Left ventricle myocardium inferior (tissue), 1 donor: ENCODE measurements at regions not wholly inside any gene's neighbourhood (a gene's known extent, or its start where the extent isn't known, plus 50 kb on each side); places are given as distances from the start of the nearest gene placed in this dataset.

Experiments used
- DNase-seq: peaks from one replicate; pipeline ENCODE4 v3.0.0-alpha.2; 2020
- H3K27ac ChIP-seq: fragments of 200-600 bp; replicated peaks from 2 replicates; pipeline ENCODE4 v1.8.0; 2021
- H3K27me3 ChIP-seq: fragments of 200-600 bp; 2 replicates; pipeline ENCODE4 v1.8.0; 2021; ENCODE audit warnings: low read depth
- H3K36me3 ChIP-seq: fragments of 200-600 bp; 2 replicates; pipeline ENCODE4 v1.8.0; 2021
- H3K4me1 ChIP-seq: fragments of 200-600 bp; 2 replicates; pipeline ENCODE4 v1.8.0; 2021
- H3K4me3 ChIP-seq: fragments of 200-600 bp; 2 replicates; pipeline ENCODE4 v1.8.0; 2021; ENCODE audit warnings: mild to moderate bottlenecking, moderate library complexity
- H3K9me3 ChIP-seq: fragments of 200-600 bp; replicated peaks from 2 replicates; pipeline ENCODE4 v1.8.0; 2021
- intact Hi-C: fragments of 100-400 bp; cut with micrococcal nuclease; formaldehyde crosslinking; loops from one replicate; pipeline ENCODE4 v1.11.0; 2022
- TF ChIP-seq, protein P1 (sequence below): fragments of 200-600 bp; IDR thresholded peaks from 2 replicates; pipeline ENCODE4 v1.8.0; 2021; ENCODE audit warnings: antibody characterized with exemption, mild to moderate bottlenecking, borderline replicate concordance
- donor health status: DM: no; HTN: yes; CAD: no; lungs with severe emphysema.

DNA sequence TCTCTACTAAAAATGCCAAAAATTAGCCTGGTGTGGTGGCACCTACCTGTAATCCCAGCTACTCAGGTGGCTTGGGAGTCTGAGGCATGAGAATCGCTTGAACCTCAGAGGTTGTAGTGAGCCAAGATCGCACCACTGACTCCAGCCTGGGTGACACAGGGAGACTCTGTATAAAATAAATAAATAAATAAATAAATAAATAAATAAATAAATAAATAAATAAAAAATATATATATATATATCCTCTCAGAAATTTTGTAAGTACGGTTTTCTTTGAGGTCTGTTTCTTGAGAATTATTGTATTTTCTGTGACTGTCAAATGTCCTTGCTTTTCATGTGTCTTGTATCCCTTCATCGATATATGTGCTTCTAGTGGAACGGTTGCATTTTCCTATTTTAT lies 406.9 kb upstream of the FIGN start:
- TF ChIP-seq, protein P1, sequence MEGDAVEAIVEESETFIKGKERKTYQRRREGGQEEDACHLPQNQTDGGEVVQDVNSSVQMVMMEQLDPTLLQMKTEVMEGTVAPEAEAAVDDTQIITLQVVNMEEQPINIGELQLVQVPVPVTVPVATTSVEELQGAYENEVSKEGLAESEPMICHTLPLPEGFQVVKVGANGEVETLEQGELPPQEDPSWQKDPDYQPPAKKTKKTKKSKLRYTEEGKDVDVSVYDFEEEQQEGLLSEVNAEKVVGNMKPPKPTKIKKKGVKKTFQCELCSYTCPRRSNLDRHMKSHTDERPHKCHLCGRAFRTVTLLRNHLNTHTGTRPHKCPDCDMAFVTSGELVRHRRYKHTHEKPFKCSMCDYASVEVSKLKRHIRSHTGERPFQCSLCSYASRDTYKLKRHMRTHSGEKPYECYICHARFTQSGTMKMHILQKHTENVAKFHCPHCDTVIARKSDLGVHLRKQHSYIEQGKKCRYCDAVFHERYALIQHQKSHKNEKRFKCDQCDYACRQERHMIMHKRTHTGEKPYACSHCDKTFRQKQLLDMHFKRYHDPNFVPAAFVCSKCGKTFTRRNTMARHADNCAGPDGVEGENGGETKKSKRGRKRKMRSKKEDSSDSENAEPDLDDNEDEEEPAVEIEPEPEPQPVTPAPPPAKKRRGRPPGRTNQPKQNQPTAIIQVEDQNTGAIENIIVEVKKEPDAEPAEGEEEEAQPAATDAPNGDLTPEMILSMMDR = no peak
- no peaks in the 10 kb centered on the region for H3K4me1 ChIP-seq
- H3K36me3 ChIP-seq = no peaks in the 10 kb centered on the region
- no peak for DNase-seq
- no peaks in the 10 kb centered on the region for H3K27me3 ChIP-seq
- no peak overlapping the region for H3K27ac ChIP-seq
- intact Hi-C loops = no loop called here
- no peaks in the 10 kb centered on the region for H3K9me3 ChIP-seq
- H3K4me3 ChIP-seq = no peak overlapping the region

DNA sequence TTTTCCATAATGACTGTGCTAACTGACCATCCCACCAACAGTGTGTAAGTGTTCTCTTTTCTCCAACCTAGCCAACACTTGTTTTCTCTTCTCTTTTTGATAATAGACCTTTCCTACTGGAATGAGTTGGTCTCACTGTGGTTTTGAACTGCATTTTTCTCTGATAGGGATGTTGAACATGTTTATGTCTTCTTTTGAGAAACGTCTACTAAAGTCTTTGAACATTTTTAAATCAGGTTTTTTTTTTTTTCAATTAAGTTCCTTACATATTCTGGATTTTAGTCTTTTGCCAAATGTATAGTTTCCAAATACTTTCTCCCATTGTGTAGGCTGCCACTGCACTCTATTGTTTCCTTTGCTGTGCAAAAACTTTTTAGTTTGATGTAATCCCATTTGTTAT lies 405.5 kb upstream of the FIGN start:
- DNase-seq = no peak
- Histone ChIP-seq H3K9me3 (no peaks in the 10 kb centered on the region), H3K27me3 (no peaks in the 10 kb centered on the region), H3K4me3 (no peak overlapping the region), H3K4me1 (no peaks in the 10 kb centered on the region), H3K27ac (no peak overlapping the region), H3K36me3 (no peaks in the 10 kb centered on the region)
- TF ChIP-seq, protein P1 = no peak
- intact Hi-C loops = no loop called here

DNA sequence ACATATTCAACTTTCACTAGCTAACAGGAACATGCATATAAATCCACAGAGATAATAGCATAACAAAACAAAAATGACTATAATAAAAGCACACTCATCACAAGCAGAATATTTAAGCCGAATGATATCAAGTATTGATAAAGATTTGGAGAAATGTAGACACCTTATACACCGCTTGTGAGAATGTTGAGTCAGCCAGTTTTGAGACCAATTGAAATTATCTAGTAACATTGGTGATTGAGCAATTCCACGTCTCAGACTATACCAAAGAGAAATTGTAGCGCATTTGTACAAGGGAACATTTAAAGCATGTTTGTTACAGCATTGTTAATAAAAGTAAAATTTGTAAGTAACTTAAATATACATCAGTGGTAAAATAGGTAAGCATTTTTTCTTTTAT lies 402.9 kb upstream of the FIGN start:
- TF ChIP-seq, protein P1 = no peak
- no peak for DNase-seq
- Histone ChIP-seq H3K4me1 (no peaks in the 10 kb centered on the region), H3K36me3 (no peaks in the 10 kb centered on the region), H3K27me3 (no peaks in the 10 kb centered on the region), H3K27ac (no peak overlapping the region), H3K4me3 (no peak overlapping the region), H3K9me3 (no peaks in the 10 kb centered on the region)
- intact Hi-C loops = no loop called here

DNA sequence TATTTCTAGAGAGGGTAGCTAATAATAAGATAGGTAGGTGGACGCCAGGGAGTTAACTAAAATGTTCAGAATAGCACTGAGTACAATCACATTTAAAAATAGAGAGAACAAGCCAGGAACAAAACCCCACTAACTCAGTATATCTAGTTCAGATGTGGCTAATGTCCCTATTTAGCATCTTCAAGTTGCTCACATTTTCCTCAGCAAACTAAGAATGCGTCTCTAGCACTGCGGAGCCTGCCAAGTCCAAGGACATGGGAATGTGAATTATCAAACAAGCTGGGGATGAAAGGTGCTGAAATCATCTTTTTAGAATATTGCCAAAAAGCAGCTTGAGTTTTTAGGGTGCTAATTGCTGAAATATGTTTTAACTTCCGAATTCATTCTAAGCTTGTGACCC lies 398.5 kb upstream of the FIGN start:
- H3K27me3 ChIP-seq = no peaks in the 10 kb centered on the region
- H3K27ac ChIP-seq = no peak overlapping the region
- no peak for DNase-seq
- TF ChIP-seq, protein P1 = no peak
- no peaks in the 10 kb centered on the region for H3K36me3 ChIP-seq
- intact Hi-C loops = no loop called here
- no peaks in the 10 kb centered on the region for H3K9me3 ChIP-seq
- no peak overlapping the region for H3K4me3 ChIP-seq
- no peaks in the 10 kb centered on the region for H3K4me1 ChIP-seq

DNA sequence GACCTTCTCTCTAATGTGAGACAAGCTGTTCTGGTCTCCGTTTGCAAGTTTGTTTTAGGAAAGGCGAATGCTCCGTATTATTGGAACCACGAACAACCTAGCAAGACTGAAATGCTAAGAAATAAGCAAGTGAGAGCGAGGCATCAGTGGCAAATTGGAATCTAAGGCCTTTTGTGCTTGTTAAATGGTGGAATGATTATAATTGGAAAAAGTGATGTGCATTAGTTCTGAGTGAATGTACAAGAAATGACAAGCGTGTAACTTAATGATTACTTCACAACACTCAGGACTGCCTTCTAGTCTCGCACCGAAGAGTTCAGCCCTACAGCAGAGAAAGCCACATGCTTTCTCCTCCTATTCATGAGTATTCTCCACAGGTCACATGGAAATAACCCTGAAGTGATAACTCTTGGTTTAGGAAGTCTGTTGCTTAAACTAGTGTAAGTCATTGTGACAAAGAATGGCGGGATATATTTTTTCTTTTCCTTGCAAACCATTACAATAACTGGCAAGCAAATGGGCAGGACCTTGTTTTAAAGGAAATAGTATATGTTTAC lies 392.2 kb upstream of the FIGN start:
- Histone ChIP-seq H3K36me3 (no peaks in the 10 kb centered on the region), H3K27ac (no peak overlapping the region), H3K4me1 (no peaks in the 10 kb centered on the region), H3K27me3 (no peaks in the 10 kb centered on the region), H3K4me3 (no peak overlapping the region), H3K9me3 (no peaks in the 10 kb centered on the region)
- intact Hi-C loops = no loop called here
- DNase-seq = no peak
- TF ChIP-seq, protein P1 = no peak
